ENCODE measurements at regions not wholly inside any gene's neighbourhood (a gene's known extent, or its start where the extent isn't known, plus 50 kb on each side); places are given as distances from the start of the nearest gene placed in this dataset.

GRCh38 chr22:23409976-23410375, 170.1 kb downstream of the IGLL1 start:
- DNase-seq (ENCODE audit: low read depth), result no peak

GRCh38 chr22:23408321-23408720, 171.8 kb downstream of the IGLL1 start:
- DNase-seq (ENCODE audit: low read depth), result no peak

DNA sequence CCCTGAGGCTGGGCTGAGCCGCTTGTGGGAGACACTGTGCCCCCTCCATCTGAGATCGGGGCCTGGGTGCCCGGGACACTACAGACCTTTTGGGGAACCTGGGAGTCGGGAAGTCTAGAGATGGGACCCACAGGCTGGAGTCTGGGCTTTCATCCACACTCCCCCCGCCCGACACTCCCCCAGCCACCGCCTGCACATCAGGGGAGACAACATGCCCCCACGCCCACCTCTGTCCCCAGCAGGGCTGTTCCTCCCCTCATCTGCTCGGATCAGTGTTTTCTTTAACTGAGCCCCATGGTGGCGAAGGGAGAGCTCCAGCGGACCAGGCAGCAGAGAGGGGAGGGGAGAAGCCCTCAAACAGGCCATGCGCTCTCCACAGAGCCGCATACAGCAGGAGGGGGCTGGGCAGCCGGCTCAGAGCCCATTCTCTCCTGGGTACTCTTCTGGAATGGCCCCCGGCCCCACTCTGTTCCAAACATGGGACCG, 174.7 kb downstream of the IGLL1 start:
- no peak for DNase-seq (ENCODE audit: low read depth)

DNA sequence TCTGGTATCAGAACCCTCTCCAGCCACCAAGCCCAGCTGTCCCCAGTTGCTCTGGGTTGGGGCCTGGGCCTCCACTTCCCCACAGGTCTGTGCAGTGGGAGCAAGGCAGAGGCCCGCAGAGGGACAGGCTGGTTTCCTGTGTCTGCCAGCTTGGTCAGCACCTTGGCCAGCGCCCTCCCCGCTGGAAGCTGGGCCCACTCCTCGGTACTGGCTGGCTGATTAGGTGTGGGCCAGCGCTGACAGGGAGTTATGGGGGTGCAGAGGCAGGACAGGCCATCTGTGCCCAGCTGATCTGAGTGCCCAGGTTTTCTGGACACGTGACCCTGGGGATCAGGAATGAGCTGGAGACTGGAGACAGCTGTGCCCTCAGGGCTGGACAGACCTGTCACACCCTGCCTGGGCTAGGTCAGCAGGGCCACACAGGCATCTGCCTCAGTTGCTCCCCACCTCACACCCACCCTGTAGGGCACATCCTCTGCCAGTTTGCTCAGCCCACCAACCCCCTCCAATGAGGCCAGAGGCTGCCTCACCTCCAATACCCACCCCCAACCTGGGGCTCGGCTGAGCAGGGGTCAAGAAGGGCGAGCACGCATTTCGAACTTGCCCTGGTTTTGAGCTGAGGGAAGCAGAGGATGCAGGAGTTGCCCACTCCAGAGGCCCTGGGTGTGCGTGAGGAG, 175.3 kb downstream of the IGLL1 start:
- DNase-seq (ENCODE audit: low read depth), result no peak

GRCh38 chr22:23403720-23404688, 176.1 kb downstream of the IGLL1 start:
- no peak for DNase-seq (ENCODE audit: low read depth)

GRCh38 chr22:23403152-23403719, 176.9 kb downstream of the IGLL1 start:
- DNase-seq (ENCODE audit: low read depth), result no peak

DNA sequence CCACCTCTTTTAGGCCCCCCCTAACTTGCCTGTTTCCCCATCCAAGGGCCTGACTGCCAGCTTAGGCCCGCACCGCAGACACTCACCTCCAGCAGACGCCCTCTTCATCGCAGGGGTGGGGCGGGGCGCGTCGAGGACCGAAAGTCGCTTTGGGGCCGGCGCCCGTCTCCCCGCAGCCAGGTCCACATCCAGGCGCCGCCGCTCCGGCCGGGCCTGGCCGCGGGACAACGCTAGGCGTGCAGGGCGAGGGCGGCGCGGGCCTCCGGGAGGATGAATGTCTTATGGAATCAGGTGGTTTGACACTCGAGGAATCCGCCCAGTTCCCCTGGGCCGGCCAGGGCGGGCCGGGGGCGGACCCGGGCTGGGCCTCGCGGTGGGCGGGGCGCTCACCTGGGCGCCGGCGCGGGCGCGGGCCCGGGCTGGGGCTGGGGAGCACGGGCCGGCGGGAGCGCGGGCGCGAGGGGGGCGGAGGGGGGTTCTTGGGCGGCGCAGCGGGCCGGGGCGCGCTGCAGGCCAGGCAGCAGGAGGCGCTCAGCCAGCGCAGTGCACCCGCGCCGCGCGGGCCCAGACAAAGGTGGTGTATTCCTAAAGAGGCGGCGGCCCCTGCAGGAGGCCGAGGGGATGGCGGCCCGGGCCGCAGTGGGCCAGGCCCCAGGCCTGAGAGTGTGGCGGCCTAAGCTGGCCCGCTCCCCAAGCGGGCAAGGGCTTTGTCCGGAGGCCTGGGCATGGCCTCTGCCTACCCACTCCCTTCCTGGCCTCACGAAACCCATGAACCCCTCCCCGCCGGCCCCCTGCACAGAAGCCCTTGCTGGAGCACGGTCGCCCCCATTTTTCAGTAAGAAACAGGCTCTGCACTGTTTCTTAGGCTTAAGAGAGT, 177.6 kb downstream of the IGLL1 start:
- DNase-seq (ENCODE audit: low read depth), result peak; percentile 22

DNA sequence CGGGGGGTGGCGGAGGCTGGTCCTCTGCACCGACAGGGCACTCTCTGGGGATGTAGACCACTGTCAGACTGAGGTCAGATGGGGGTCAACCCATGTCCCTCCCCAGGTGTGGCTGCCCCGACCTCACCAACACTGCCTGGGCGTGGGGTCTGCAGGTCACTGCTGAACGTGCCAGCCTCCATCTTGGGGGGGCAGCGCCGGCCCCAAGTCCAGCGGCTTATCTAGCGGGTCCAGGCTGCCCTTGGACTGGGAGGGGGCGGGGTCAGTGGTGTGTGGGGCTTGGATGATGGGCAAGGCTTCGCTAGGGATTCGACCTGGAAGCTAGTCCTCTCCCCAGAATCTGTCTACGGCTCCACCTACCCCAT, 178.2 kb downstream of the IGLL1 start:
- no peak for DNase-seq (ENCODE audit: low read depth)

DNA sequence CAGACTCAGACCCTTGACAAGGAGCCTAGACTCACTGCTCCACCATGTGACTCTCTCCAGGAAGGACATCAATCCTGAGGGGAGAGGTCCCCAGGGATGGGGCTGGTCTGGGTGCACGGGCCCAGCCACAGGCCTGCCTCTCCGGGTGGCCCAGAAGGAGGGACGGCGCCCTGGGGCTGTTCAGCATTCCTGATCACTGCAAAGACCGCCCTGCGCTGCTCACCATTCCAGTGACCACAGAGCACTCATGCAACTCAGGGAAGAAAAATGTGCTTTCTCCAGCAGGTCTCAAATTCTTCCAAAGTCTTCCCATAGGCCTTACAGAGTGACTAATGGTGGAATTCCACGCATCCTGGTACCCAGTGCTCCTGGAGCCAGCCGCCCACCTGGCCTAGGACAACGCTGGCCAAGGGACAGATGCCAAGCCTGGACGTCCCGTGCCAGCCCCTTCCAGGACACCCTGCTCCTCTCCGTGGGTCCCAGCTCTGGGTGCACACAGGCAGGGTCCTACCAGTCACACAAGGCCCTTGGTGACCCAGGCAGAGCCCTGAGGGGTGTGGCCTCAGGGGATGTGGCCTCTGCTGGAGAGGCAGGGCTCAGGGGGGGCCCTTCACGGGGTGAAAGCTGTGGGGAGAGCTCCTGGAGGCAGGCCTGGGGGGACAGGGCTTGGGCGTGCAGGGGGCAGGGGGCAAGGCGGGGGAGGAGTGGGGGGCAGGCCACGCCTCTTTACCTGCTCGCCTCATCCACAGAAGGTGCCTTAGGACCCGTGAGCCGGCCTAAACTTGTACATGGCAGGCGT, 178.8 kb downstream of the IGLL1 start:
- DNase-seq (ENCODE audit: low read depth), result no peak

GRCh38 chr22:23400286-23400981, 179.7 kb downstream of the IGLL1 start:
- DNase-seq (ENCODE audit: low read depth), result no peak

DNA sequence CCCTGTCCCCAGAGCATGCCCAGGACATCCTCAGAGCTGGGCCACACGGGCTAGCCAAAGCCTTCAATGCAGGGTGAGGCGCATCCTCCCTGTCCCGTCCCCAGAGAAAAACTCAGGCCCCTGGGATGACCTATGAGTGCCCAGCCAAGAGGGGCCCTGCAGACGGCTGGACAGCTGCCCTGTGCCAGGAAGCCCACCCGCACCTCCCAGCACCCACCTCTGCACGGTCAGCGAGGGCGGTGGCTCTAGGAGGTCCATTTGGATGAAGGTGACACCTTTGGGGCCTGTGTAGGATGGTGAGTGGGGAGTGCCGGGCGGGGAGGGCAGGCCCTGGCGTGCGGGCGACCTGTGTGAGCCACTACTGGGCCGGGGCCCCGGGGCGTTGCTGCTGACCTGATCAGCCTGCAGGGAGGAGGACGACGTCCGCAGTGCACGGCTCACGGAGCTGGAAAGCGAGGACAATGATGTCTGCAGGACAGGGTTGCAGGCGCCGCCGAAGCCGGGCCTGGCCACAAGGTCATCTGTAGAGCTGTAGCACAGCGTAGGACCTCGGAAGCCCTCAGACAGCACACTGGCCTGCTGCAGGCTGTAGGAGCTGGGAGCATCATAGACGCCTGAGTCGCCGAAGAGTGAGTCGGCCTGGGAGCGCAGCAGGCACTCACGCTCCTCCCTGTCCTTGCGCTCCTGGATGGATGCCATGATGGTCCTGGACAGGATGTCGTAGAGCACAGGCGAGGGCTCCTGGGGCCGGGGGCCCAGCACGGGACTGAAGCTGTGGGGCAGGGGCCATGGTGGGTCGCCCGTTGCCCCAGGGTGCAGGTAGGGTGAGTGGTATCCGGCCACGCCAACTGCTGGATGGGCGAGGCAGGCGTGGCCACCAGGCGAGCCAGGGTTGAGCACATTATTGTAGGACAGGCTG, 180.5 kb downstream of the IGLL1 start:
- DNase-seq (ENCODE audit: low read depth), result no peak

DNA sequence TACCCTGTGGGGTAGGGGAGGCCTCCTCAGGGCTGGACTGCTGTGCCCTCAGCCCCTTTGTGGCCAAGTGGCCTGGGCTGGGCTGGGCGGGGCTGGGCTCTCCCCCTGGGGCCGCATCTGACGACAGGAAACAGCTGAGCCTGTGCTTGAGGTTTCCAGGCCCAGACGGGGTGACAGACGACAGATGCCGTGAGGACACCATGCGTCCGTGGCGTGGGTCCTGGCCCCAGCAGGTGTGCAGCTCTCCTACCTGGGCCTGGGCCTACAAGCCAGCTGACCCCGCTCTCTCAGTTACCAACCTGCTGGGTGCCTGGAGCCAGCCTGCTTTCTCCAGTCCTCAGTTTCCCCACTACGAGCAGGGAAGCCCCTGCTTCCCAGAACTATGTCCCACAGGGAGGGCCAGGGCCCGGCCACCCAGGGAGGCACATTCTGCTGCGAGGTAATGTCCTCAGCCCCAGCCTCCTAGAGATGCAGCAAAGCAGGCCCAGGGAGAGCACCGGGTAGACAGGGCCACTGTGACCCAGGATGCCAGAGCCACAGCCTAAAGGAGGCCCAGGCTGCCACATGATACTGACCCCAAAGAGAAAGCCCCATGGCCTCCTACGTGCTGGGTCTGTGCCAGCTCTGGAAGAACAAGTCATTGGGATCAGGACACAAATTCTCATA, 181.3 kb downstream of the IGLL1 start:
- no peak for DNase-seq (ENCODE audit: low read depth)

GRCh38 chr22:23397613-23398567, 182.2 kb downstream of the IGLL1 start:
- DNase-seq (ENCODE audit: low read depth), result no peak

GRCh38 chr22:23397008-23397612, 183.0 kb downstream of the IGLL1 start:
- no peak for DNase-seq (ENCODE audit: low read depth)

DNA sequence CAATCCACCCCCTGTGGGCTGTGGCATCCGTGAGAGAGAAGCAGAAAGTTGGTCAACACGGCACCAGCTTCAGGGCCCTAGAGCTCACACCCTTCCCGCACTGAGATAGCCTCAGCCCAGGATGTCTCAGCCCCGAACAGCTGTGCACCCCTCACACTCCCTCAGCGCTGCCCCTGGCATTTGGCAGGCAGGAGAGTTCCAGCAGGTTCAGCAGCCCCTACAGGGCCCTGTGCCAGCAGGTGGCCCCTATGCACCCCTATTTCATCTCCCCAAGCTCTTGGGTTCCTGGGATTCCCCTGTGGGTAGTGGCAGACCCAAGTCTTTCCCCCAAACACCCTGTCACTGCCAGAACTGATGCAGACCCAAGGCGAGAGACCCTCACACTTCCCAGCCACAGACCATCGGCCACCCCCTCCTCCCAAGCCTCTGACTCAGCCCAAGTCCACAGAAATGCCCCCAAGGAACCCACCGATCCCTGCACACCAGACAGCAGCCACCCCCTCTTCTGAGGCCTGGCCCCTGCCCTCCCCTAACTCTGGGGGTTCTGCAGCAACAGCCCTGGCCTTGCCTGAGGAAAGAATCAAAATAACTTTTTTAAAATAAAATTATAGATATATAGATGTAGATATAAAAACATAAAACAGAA, 183.6 kb downstream of the IGLL1 start:
- DNase-seq (ENCODE audit: low read depth), result no peak

DNA sequence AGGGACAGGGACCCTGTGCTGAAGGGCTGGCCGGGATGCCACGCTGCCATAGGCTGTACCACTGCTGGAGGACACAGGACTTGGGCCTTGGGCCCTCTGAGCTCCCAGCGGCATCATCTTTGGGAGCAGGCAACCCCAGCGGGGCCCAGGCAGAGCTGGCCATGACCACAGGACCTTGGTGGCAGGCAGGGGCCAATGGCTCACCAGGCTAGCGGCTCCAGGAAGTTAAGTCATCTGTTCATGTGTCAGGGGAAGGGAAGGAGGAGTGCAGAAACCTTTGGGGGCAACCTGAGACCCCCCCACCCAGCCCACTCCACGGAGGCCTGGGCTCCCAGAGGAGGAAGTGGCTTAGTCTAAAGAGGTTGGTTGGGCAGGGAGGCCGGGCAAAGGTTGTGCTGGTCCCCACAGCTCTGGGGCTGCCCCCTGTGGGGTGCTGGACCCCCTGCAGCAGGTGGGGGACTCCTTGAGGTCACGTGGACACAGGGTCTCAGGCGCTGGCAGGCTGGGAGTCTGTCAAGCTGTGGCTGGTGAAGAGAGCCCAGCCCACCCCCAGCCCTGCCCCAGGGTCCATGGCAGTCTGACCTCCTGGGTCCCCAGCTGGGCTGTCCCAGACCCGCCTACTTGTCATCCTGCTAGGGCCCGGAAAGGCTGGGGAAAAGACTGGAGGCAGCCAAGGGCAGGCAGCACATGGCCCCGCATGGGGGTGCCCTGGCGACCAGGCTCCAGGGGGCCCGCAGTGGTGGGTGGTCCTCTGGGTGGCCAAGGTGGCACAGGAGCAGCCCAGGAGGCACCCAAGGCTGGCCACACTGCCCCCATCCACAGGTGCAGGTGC, 184.3 kb downstream of the IGLL1 start:
- DNase-seq (ENCODE audit: low read depth), result no peak
